NCI-H2196 (cell line): ENCODE measurements at regions not wholly inside any gene's neighbourhood (a gene's known extent, or its start where the extent isn't known, plus 50 kb on each side); places are given as distances from the start of the nearest gene placed in this dataset.
"Not testable (repeated sequence)": the region's sequence is repeated elsewhere in the genome, so short reads cannot be mapped to it uniquely, and the experiment has no call there.

Source experiments
- DNase-seq: peaks from one replicate; lab custom pipeline; 2025; ENCODE audit not compliant: unreplicated experiment; lab: John Stamatoyannopoulos, UW

DNA sequence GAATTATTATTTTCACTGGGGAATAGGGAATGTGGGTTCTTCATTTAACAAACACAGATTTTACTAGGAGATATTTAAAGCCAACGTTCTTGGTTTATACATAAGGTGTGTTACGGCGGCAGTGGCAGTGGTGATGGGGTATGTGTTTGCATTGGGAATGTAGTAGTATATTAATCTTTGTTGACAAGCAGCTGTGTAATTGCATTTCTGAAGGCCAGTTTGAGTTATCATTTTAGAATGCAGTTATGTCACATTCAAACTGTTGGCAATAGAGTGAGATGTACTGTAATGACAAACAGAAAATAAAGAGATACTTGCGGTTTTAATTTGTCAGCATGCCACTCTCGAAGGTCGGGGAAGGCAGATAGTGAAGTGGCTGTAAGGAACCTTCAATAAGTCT is 628.6 kb upstream of the POM121L12 start:
- no peak for DNase-seq

- DNase-seq: no peak
These were observed 652.7 kb upstream of the POM121L12 start for GRCh38 chr7:52382731-52383130.

DNA sequence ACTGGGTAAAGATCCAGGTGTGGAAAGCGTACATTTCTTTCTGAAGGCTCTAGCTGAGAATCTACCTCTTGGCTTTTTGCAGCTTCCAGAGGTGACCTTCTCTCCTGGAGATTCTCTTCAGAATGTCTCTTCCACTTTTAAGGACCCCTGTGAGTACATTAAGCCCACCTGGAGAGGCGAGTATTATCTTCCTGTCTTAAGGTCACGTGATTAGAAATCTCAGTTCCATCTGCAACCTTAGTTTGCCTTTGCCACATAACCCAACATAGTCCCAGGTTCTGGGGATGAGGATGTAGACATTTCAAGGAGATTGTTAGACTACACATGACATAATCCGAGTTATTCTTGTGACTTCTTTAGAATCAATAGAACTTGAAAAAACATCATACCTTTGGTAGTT is 665.5 kb upstream of the POM121L12 start:
- DNase-seq: no peak

DNA sequence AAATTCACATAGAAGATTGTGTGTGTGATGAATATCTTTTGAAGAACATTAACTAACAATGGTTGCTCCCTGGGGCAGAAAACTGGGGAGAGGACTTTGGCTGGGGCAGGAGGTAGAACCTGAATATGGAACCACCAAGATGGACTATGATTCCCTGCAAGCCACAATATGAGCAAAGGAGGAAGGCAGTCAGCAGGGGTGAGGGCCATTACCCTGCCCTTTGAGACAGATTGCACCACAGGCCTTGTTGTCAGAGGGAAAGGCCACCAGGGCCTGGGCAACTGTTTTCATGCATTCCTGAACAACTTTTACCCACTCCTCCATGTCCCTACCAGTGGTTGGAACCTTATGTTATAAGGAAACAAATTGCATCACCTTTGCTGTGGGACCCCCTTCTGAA is 670.1 kb upstream of the POM121L12 start:
- no peak for DNase-seq

- no peak for DNase-seq
These were observed 672.9 kb upstream of the POM121L12 start for GRCh38 chr7:52362521-52362920.

DNA sequence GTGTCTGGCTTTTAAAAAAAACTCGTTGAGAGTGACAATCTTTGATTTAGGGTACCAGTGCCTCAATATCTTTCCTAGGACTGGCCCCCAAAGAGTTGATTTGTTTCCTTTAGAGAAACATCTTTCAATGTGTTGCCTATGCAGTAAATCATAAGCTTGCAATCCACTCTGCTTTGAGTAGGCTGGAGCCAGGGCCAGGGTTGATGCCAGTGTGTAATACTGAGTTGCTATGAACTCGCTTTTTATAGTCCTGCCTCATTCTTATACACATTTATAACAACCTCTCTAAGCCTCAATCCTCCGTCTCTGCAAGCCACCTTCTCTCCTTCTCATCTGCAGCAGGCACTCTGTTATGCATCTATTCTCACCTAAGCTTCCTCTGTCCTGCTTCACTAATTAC is 674.9 kb upstream of the POM121L12 start:
- DNase-seq: no peak

GRCh38 chr7:52355053-52355452 is 680.4 kb upstream of the POM121L12 start:
- no peak for DNase-seq

- DNase-seq: no peak
These were observed 683.1 kb upstream of the POM121L12 start for GRCh38 chr7:52352013-52352981.

- DNase-seq: no peak
These were observed 691.4 kb upstream of the POM121L12 start for GRCh38 chr7:52344015-52344414.

DNA sequence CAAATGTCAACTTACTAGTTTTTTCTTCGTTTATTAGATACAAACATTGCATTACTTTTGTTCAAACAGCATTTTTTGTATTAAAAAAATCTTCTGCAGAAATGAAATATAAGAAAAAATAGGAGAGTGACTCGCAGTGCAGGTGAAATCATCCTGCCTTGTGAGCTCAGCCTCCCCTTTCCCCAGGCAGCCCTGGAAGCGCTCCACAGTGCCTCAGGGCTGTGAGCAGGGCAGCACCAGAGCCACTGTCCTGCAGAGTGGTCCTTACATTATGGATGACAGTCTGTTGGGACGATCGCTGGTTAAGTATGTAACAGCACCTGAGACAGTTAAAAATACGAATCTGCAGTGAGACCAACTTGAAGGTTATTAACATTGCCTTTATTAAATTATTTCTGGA is 695.4 kb upstream of the POM121L12 start:
- DNase-seq: no peak

DNA sequence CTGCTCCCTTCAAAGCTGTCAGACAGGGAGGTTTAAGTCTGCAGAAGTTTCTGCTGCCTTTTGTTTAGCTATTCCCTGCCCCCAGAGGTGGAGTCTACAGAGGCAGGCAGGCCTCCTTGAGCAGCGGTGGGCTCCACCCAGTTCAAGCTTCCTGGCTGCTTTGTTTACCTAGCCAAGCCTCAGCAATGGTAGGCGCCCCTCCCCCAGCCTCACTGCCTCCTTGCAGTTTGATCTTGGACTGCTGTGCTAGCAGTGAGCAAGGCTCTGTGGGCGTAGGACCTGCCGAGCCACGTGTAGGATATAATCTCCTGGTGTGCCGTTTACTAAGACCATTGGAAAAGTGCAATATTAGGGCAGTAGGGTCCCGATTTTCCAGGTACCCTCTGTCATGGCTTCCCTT is 707.1 kb upstream of the POM121L12 start:
- not testable (repeated sequence) for DNase-seq

- no peak for DNase-seq
These were observed 710.2 kb upstream of the POM121L12 start for GRCh38 chr7:52325237-52325636.

- DNase-seq: no peak
These were observed 712.2 kb upstream of the POM121L12 start for GRCh38 chr7:52323202-52323746.

- DNase-seq: no peak
These were observed 714.8 kb upstream of the POM121L12 start for GRCh38 chr7:52320610-52321009.

DNA sequence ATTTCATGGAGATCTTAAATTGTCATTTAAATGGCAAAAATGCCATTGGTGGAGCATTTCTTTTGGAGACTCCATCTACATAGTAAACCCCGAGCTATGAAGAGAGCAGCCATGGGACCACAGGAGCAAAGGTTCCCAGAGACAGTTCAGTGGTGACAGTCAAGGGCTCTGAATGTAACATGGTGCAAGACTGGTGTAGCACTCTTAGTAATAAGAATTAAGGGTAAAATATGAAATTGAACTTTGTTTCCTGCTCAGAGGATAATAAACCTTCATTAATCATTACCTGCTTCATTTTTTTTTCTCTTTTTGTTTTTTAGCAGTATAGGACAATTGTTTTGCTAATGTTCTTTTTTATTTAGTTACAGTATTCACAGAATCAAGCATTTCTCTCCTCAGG is 717.5 kb upstream of the POM121L12 start:
- no peak for DNase-seq

- no peak for DNase-seq
These were observed 723.5 kb upstream of the POM121L12 start for GRCh38 chr7:52311886-52312285.

GRCh38 chr7:52309631-52310030 is 725.8 kb upstream of the POM121L12 start:
- DNase-seq: no peak

GRCh38 chr7:52302765-52303520 is 732.5 kb upstream of the POM121L12 start:
- DNase-seq: no peak

GRCh38 chr7:52297128-52297527 is 738.3 kb upstream of the POM121L12 start:
- DNase-seq: no peak

DNA sequence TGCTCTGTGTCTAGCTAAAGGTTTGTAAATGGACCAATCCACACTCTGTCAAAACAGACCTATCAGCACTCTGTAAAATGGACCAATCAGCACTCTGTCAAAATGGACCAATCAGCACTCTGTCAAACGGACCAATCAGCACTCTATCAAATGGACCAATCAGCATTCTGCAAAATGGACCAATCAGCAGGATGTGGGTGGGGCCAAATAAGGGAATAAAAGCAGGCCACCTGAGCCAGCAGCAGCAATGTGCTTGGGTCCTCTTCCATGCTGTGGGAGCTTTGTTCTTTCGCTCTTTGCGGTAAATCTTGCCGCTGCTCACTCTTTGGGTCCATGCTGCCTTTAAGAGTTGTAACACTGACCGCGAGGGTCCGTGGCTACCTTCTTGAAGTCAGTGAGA is 740.5 kb upstream of the POM121L12 start:
- DNase-seq: no peak

DNA sequence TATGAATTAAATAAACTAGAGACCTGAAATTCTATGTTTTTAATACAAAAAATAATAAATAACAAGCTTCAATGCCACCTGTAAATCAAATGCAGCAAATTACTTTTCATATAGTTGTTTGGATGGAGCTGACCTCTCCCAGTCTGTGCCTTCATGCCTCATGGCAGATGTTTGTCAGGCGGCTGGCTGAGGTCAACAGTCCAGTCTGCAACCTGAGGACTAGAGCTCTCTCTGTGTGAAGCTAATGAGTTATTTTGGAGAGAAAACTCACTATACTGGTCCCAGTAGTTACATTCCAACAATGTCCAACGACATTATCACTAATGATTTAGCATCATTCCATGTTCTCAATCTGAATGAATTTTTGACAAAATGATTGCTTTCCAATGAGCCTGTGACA is 746.2 kb upstream of the POM121L12 start:
- no peak for DNase-seq

DNA sequence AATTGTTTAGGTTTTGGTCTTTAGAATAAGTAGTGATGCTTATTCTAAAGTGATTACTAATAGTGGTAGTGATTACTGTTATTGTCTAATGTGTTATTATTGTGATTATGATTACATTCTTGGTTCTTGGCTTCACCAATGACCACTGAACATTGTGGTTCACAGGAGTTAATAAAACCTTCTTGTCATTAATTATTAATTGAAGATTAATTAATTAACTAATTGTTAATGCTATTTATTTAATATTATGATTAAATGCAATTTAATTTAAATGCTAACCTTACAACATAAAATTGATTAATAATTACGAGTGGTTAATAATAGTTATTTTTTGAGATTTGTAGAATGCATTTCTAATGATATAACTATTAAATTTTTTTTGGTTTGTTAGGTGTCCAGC is 747.7 kb upstream of the POM121L12 start:
- DNase-seq: no peak
